IPS DF 19.7 (cell line): ENCODE measurements at regions not wholly inside any gene's neighbourhood (a gene's known extent, or its start where the extent isn't known, plus 50 kb on each side); places are given as distances from the start of the nearest gene placed in this dataset.
"Not testable (repeated sequence)": the region's sequence is repeated elsewhere in the genome, so short reads cannot be mapped to it uniquely, and the experiment has no call there.

Experiments
- DNase-seq: peaks from one replicate; pipeline ENCODE4 v3.0.0-alpha.2; 2013; ENCODE audit warnings: low read depth, low spot score

DNA sequence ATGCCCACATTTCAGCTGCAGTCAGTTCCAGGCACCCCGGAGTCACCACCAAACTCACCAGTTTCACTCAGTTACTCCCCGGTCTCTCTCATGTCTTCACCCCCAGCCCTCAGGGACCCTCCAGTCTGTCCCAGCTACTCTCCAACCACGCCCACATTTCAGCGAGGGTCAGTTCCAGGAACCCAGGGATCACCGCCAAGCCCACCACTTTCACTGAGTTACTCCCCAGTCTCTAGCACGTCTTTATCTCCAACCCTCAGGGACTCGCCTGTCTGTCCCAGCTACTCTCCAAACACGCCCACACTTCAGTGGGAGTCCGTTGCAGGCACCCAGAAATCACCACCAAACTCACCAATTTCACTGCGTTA is 337.5 kb downstream of the CWH43 start:
- DNase-seq, result not testable (repeated sequence)
